ENCODE measurements at regions not wholly inside any gene's neighbourhood (a gene's known extent, or its start where the extent isn't known, plus 50 kb on each side); places are given as distances from the start of the nearest gene placed in this dataset.

DNA sequence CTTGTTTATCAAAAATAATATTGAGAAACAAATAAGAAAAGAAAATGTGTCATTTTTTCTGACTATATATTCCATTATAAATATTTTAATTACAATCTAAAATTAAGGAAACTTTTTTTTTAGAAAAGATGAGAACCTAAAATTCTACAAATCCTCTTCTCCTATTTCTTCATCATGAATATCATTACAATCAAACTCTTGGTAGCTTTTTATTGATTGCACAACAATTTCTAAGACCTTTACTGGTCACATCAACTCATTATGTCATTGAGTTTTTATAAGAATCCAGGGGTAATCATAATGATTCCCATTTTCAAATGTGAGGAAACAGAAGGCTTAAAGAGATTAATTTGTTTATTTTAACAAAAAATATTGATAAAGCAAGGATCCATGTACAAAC lies 841.0 kb downstream of the FRK start:
- ChIA-PET POLR2A (no interaction called here), CTCF (no interaction called here)
- H3K27me3 ChIP-seq (replicated peaks in 2 of 5; ENCODE audit: control insufficient read depth in 4 of 5, insufficient read depth in 5 of 5, low read length in 4 of 5), result no peaks in the 10 kb centered on the region
- DNase-seq, result no peak
- no peaks in the 10 kb centered on the region for H3K4me1 ChIP-seq (ENCODE audit: control extremely low read depth in 1 of 4, control insufficient read depth in 4 of 4, insufficient read depth in 4 of 4, low read length in 3 of 4)
- H3K4me3 ChIP-seq (ENCODE audit: control insufficient read depth in 1 of 7, extremely low read depth in 1 of 7, insufficient read depth in 4 of 7, low read depth in 2 of 7, low read length in 6 of 7), result no peak overlapping the region
- no peaks in the 10 kb centered on the region for H3K36me3 ChIP-seq (ENCODE audit: control insufficient read depth in 4 of 4, insufficient read depth in 4 of 4, low read length in 3 of 4)
- peaks cover 0 to 1% (median 0%) of the 10 kb centered on the region in 5 experiments for H3K9me3 ChIP-seq (ENCODE audit: control extremely low read depth in 1 of 5, control insufficient read depth in 4 of 5, insufficient read depth in 2 of 5, low read depth in 1 of 5, low read length in 4 of 5)
- no peak overlapping the region for H3K27ac ChIP-seq (ENCODE audit: insufficient read depth in 1 of 2, low read depth in 1 of 2, low read length in 2 of 2, poor library complexity in 1 of 2, severe bottlenecking in 2 of 2)

GRCh38 chr6:115216835-115217234 lies 843.9 kb downstream of the FRK start:
- 100% methylated on average over 1 of the region's 5 CpGs for WGBS (ENCODE audit: insufficient coverage)
- no peak for DNase-seq
- POLR2A ChIA-PET, result no interaction called here
- Histone ChIP-seq H3K4me1 (ENCODE audit: control extremely low read depth in 1 of 4, control insufficient read depth in 4 of 4, insufficient read depth in 4 of 4, low read length in 3 of 4) (no peaks in the 10 kb centered on the region), H3K9me3 (ENCODE audit: control extremely low read depth in 1 of 5, control insufficient read depth in 4 of 5, insufficient read depth in 2 of 5, low read depth in 1 of 5, low read length in 4 of 5) (peaks cover 0 to 1% (median 0%) of the 10 kb centered on the region in 5 experiments), H3K4me3 (ENCODE audit: control insufficient read depth in 1 of 7, extremely low read depth in 1 of 7, insufficient read depth in 4 of 7, low read depth in 2 of 7, low read length in 6 of 7) (no peak overlapping the region), H3K27me3 (replicated peaks in 2 of 5; ENCODE audit: control insufficient read depth in 4 of 5, insufficient read depth in 5 of 5, low read length in 4 of 5) (no peaks in the 10 kb centered on the region), H3K27ac (ENCODE audit: insufficient read depth in 1 of 2, low read depth in 1 of 2, low read length in 2 of 2, poor library complexity in 1 of 2, severe bottlenecking in 2 of 2) (no peak overlapping the region), H3K36me3 (ENCODE audit: control insufficient read depth in 4 of 4, insufficient read depth in 4 of 4, low read length in 3 of 4) (no peaks in the 10 kb centered on the region)
- CTCF ChIA-PET, result no interaction called here

DNA sequence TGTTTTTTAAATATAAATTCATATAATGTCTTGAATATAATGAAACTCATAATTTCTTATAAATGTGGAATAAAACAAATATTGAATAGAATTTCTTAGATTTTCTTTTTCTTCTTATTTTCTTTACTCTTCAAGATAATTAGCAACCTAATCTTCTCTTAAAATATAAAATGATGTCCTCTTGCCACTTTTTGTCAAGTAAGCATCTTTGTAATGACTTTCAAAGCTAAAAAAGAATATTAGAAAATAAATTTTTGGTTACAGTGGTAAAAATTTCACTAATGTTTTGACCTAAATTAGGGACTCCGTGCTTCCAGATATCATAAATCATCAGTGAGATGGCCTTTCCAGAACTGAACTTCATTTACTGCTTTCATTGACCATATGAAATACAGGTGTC lies 846.4 kb downstream of the FRK start:
- Histone ChIP-seq H3K4me3 (ENCODE audit: control insufficient read depth in 1 of 7, extremely low read depth in 1 of 7, insufficient read depth in 4 of 7, low read depth in 2 of 7, low read length in 6 of 7) (no peak overlapping the region), H3K4me1 (ENCODE audit: control extremely low read depth in 1 of 4, control insufficient read depth in 4 of 4, insufficient read depth in 4 of 4, low read length in 3 of 4) (no peaks in the 10 kb centered on the region), H3K9me3 (ENCODE audit: control extremely low read depth in 1 of 5, control insufficient read depth in 4 of 5, insufficient read depth in 2 of 5, low read depth in 1 of 5, low read length in 4 of 5) (no peaks in the 10 kb centered on the region), H3K27me3 (replicated peaks in 2 of 5; ENCODE audit: control insufficient read depth in 4 of 5, insufficient read depth in 5 of 5, low read length in 4 of 5) (no peaks in the 10 kb centered on the region), H3K36me3 (ENCODE audit: control insufficient read depth in 4 of 4, insufficient read depth in 4 of 4, low read length in 3 of 4) (no peaks in the 10 kb centered on the region), H3K27ac (ENCODE audit: insufficient read depth in 1 of 2, low read depth in 1 of 2, low read length in 2 of 2, poor library complexity in 1 of 2, severe bottlenecking in 2 of 2) (no peak overlapping the region)
- ChIA-PET CTCF (no interaction called here), POLR2A (no interaction called here)
- no CpG with 5 or more reads among the region's 1 CpG for WGBS (ENCODE audit: insufficient coverage)
- no peak for DNase-seq

DNA sequence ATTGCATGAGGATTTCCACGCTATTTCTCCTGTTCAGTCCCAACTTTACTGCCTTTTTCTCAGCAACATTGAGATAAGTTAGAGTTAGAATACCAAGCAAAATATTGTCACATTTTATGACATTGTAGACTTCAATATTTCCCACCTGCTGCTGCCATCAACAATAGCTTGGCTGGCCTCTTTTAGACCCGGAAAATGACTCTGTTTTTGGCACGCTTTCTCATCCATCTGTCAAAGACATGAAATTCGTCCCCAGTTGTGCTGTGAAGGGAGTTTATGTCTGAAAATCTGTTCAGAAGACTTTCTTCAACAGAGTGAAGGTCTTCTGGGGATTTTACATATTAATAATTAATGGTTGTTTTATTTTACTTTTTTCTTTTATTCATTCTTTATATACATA lies 857.3 kb downstream of the FRK start:
- Histone ChIP-seq H3K27ac (ENCODE audit: insufficient read depth in 1 of 2, low read depth in 1 of 2, low read length in 2 of 2, poor library complexity in 1 of 2, severe bottlenecking in 2 of 2) (no peak overlapping the region), H3K4me1 (ENCODE audit: control extremely low read depth in 1 of 4, control insufficient read depth in 4 of 4, insufficient read depth in 4 of 4, low read length in 3 of 4) (no peaks in the 10 kb centered on the region), H3K36me3 (ENCODE audit: control insufficient read depth in 4 of 4, insufficient read depth in 4 of 4, low read length in 3 of 4) (no peaks in the 10 kb centered on the region), H3K9me3 (ENCODE audit: control extremely low read depth in 1 of 5, control insufficient read depth in 4 of 5, insufficient read depth in 2 of 5, low read depth in 1 of 5, low read length in 4 of 5) (peaks cover 0 to 3% (median 0%) of the 10 kb centered on the region in 5 experiments), H3K4me3 (ENCODE audit: control insufficient read depth in 1 of 7, extremely low read depth in 1 of 7, insufficient read depth in 4 of 7, low read depth in 2 of 7, low read length in 6 of 7) (no peak overlapping the region), H3K27me3 (replicated peaks in 2 of 5; ENCODE audit: control insufficient read depth in 4 of 5, insufficient read depth in 5 of 5, low read length in 4 of 5) (no peaks in the 10 kb centered on the region)
- ChIA-PET CTCF (no interaction called here), POLR2A (no interaction called here)
- no peak for DNase-seq
- 100% methylated on average over 2 of the region's 4 CpGs for WGBS (ENCODE audit: insufficient coverage)

DNA sequence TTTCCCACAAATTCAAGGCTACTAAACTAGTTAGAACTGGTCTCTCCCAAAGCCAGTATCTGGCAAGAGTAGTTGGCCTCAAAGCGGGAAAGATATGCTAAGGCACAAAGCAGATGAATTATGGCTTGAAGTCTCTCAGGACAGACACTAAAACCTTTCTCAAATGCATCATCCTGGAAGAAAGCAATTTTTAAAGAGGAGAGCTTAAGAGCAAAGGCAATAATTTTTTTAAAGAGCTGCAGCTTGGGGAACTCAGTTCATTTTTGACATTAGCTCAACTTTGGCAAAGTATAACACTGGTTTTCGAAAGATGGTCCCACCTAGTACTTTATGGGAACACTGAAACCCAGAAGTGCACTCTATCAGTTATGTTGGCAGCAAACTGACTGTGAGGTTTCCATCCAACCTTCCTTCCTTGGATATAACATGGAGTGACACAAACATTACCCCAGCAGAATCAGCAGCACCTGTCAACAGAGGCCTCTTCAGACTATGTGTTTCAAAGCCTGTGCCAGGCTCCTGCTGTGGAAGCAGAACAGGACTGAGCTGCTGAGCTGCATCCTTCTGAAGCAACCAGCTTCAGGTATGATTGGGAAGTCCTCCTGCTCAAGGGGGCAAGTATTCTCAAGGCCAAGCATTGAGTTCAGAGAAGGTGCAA lies 852.3 kb upstream of the HS3ST5 start:
- H3K4me3 ChIP-seq (ENCODE audit: control insufficient read depth in 1 of 7, extremely low read depth in 1 of 7, insufficient read depth in 4 of 7, low read depth in 2 of 7, low read length in 6 of 7), result no peak overlapping the region
- no peak for DNase-seq
- no peaks in the 10 kb centered on the region for H3K27me3 ChIP-seq (replicated peaks in 2 of 5; ENCODE audit: control insufficient read depth in 4 of 5, insufficient read depth in 5 of 5, low read length in 4 of 5)
- no peaks in the 10 kb centered on the region for H3K36me3 ChIP-seq (ENCODE audit: control insufficient read depth in 4 of 4, insufficient read depth in 4 of 4, low read length in 3 of 4)
- 100% methylated on average over 1 of the region's 2 CpGs for WGBS (ENCODE audit: insufficient coverage)
- no peaks in the 10 kb centered on the region for H3K4me1 ChIP-seq (ENCODE audit: control extremely low read depth in 1 of 4, control insufficient read depth in 4 of 4, insufficient read depth in 4 of 4, low read length in 3 of 4)
- ChIA-PET POLR2A (no interaction called here), CTCF (no interaction called here)
- no peak overlapping the region for H3K27ac ChIP-seq (ENCODE audit: insufficient read depth in 1 of 2, low read depth in 1 of 2, low read length in 2 of 2, poor library complexity in 1 of 2, severe bottlenecking in 2 of 2)
- H3K9me3 ChIP-seq (ENCODE audit: control extremely low read depth in 1 of 5, control insufficient read depth in 4 of 5, insufficient read depth in 2 of 5, low read depth in 1 of 5, low read length in 4 of 5), result peaks cover 0 to 4% (median 0%) of the 10 kb centered on the region in 5 experiments

- DNase-seq, result no peak
- Histone ChIP-seq H3K27ac (ENCODE audit: insufficient read depth in 1 of 2, low read depth in 1 of 2, low read length in 2 of 2, poor library complexity in 1 of 2, severe bottlenecking in 2 of 2) (no peak overlapping the region), H3K4me1 (ENCODE audit: control extremely low read depth in 1 of 4, control insufficient read depth in 4 of 4, insufficient read depth in 4 of 4, low read length in 3 of 4) (no peaks in the 10 kb centered on the region), H3K27me3 (replicated peaks in 2 of 5; ENCODE audit: control insufficient read depth in 4 of 5, insufficient read depth in 5 of 5, low read length in 4 of 5) (no peaks in the 10 kb centered on the region), H3K9me3 (ENCODE audit: control extremely low read depth in 1 of 5, control insufficient read depth in 4 of 5, insufficient read depth in 2 of 5, low read depth in 1 of 5, low read length in 4 of 5) (peaks cover 0 to under 1% (median 0%) of the 10 kb centered on the region in 5 experiments), H3K4me3 (ENCODE audit: control insufficient read depth in 1 of 7, extremely low read depth in 1 of 7, insufficient read depth in 4 of 7, low read depth in 2 of 7, low read length in 6 of 7) (no peak overlapping the region), H3K36me3 (ENCODE audit: control insufficient read depth in 4 of 4, insufficient read depth in 4 of 4, low read length in 3 of 4) (no peaks in the 10 kb centered on the region)
- WGBS (ENCODE audit: insufficient coverage), result no CpG with 5 or more reads among the region's 1 CpG
- CTCF ChIA-PET, result no interaction called here
- POLR2A ChIA-PET, result no interaction called here
Measured at GRCh38 chr6:115191989-115192388, 849.2 kb upstream of the HS3ST5 start.

- ChIA-PET CTCF (no interaction called here), POLR2A (no interaction called here)
- H3K36me3 ChIP-seq (ENCODE audit: control insufficient read depth in 4 of 4, insufficient read depth in 4 of 4, low read length in 3 of 4), result no peaks in the 10 kb centered on the region
- H3K4me3 ChIP-seq (ENCODE audit: control insufficient read depth in 1 of 7, extremely low read depth in 1 of 7, insufficient read depth in 4 of 7, low read depth in 2 of 7, low read length in 6 of 7), result no peak overlapping the region
- no peaks in the 10 kb centered on the region for H3K27me3 ChIP-seq (replicated peaks in 2 of 5; ENCODE audit: control insufficient read depth in 4 of 5, insufficient read depth in 5 of 5, low read length in 4 of 5)
- no peaks in the 10 kb centered on the region for H3K4me1 ChIP-seq (ENCODE audit: control extremely low read depth in 1 of 4, control insufficient read depth in 4 of 4, insufficient read depth in 4 of 4, low read length in 3 of 4)
- no peaks in the 10 kb centered on the region for H3K9me3 ChIP-seq (ENCODE audit: control extremely low read depth in 1 of 5, control insufficient read depth in 4 of 5, insufficient read depth in 2 of 5, low read depth in 1 of 5, low read length in 4 of 5)
- no peak overlapping the region for H3K27ac ChIP-seq (ENCODE audit: insufficient read depth in 1 of 2, low read depth in 1 of 2, low read length in 2 of 2, poor library complexity in 1 of 2, severe bottlenecking in 2 of 2)
- no peak for DNase-seq
- WGBS (ENCODE audit: insufficient coverage), result no CpG with 5 or more reads among the region's 1 CpG
Measured at GRCh38 chr6:115190534-115190933, 847.7 kb upstream of the HS3ST5 start.
